ENCODE measurements at regions not wholly inside any gene's neighbourhood (a gene's known extent, or its start where the extent isn't known, plus 50 kb on each side); places are given as distances from the start of the nearest gene placed in this dataset.

GRCh38 chr13:40181203-40181845, 485.1 kb downstream of the FOXO1 start:
- TF ChIP-seq POLR2A (IDR thresholded peaks at IDR 0.05) (no peak), EP300 (IDR thresholded peaks at IDR 0.05) (no peak), CTCF (IDR thresholded peaks at IDR 0.05) (no peak)
- no peaks in the 10 kb centered on the region for H3K27me3 ChIP-seq
- H3K27ac ChIP-seq, result no peak overlapping the region
- H3K4me3 ChIP-seq, result no peak overlapping the region
- H3K36me3 ChIP-seq, result no peaks in the 10 kb centered on the region
- peaks cover 14% of the 10 kb centered on the region for H3K4me1 ChIP-seq (ENCODE audit: insufficient read depth)
- 54 to 68% (median 61%) methylated on average over 4 of the region's 4 CpGs for WGBS, 3 donors
- no peak for DNase-seq
- no peaks in the 10 kb centered on the region for H3K9me3 ChIP-seq
- intact Hi-C loops (cut with DNase I), result no loop called here

- H3K4me3 ChIP-seq, result no peak overlapping the region
- intact Hi-C loops (cut with DNase I), result no loop called here
Observed at GRCh38 chr13:40182591-40182990, 483.9 kb downstream of the FOXO1 start.

GRCh38 chr13:40185414-40185813, 481.0 kb downstream of the FOXO1 start:
- intact Hi-C loops (cut with DNase I), result no loop called here
- Histone ChIP-seq H3K4me1 (ENCODE audit: insufficient read depth) (peaks cover 16% of the 10 kb centered on the region), H3K9me3 (no peaks in the 10 kb centered on the region), H3K36me3 (no peaks in the 10 kb centered on the region), H3K27me3 (no peaks in the 10 kb centered on the region), H3K4me3 (no peak overlapping the region), H3K27ac (no peak overlapping the region)
- 87 to 94% (median 92%) methylated on average over 2 of the region's 2 CpGs for WGBS, 3 donors
- no peak for DNase-seq
- TF ChIP-seq EP300 (IDR thresholded peaks at IDR 0.05), result no peak
- TF ChIP-seq CTCF (IDR thresholded peaks at IDR 0.05), result no peak
- no peak for TF ChIP-seq POLR2A (IDR thresholded peaks at IDR 0.05)

More at GRCh38 chr13:40182591-40182990, 483.9 kb downstream of the FOXO1 start:
- Histone ChIP-seq H3K9me3 (no peaks in the 10 kb centered on the region), H3K36me3 (no peaks in the 10 kb centered on the region), H3K27ac (no peak overlapping the region), H3K27me3 (no peaks in the 10 kb centered on the region), H3K4me1 (ENCODE audit: insufficient read depth) (peaks cover 14% of the 10 kb centered on the region)
- no peak for DNase-seq
- WGBS, 3 donors, result 26 to 48% (median 33%) methylated on average over 2 of the region's 2 CpGs
- TF ChIP-seq CTCF (IDR thresholded peaks at IDR 0.05) (no peak), EP300 (IDR thresholded peaks at IDR 0.05) (no peak), POLR2A (IDR thresholded peaks at IDR 0.05) (no peak)

GRCh38 chr13:40186041-40186440, 480.4 kb downstream of the FOXO1 start:
- 64 to 84% (median 77%) methylated on average over 3 of the region's 3 CpGs for WGBS, 3 donors
- H3K4me3 ChIP-seq, result no peak overlapping the region
- H3K36me3 ChIP-seq, result no peaks in the 10 kb centered on the region
- no peaks in the 10 kb centered on the region for H3K27me3 ChIP-seq
- no peaks in the 10 kb centered on the region for H3K9me3 ChIP-seq
- no peak overlapping the region for H3K27ac ChIP-seq
- DNase-seq, result no peak
- TF ChIP-seq EP300 (IDR thresholded peaks at IDR 0.05) (no peak), POLR2A (IDR thresholded peaks at IDR 0.05) (no peak), CTCF (IDR thresholded peaks at IDR 0.05) (no peak)
- H3K4me1 ChIP-seq (ENCODE audit: insufficient read depth), result peaks cover 17% of the 10 kb centered on the region
- intact Hi-C loops (cut with DNase I), result no loop called here
